EL (cell line): ENCODE measurements at regions not wholly inside any gene's neighbourhood (a gene's known extent, or its start where the extent isn't known, plus 50 kb on each side); places are given as distances from the start of the nearest gene placed in this dataset.

Experiments
- DNase-seq: peaks from one replicate; pipeline ENCODE4 v3.0.0-alpha.2; 2016

- DNase-seq = no peak
Measured at GRCh38 chr10:78766603-78767002, 302.2 kb upstream of the ZMIZ1 start.

- DNase-seq = no peak
Measured at GRCh38 chr10:78768041-78768835, 300.5 kb upstream of the ZMIZ1 start.

DNA sequence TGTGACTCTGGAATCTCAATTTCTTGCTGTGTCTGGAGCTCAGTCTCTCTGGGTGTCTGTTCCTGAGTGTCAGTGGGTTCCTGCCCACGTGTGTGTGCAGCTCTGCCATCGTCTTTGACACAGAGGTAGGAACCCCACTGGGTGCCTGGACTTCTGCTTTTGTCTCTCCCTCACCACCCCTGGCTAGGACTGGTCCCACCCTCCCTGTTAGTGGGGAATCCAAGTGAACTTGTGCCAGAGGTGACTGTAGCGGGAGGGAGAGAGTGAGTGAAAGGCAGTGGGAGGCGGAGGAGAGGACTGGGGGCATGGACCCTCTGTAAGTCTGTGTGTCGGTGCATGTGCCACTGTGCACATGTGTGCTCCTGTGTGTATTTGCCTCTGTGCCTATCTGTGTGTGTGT, 299.9 kb upstream of the ZMIZ1 start:
- DNase-seq = no peak

- no peak for DNase-seq
Measured at GRCh38 chr10:78769526-78769925, 299.2 kb upstream of the ZMIZ1 start.

DNA sequence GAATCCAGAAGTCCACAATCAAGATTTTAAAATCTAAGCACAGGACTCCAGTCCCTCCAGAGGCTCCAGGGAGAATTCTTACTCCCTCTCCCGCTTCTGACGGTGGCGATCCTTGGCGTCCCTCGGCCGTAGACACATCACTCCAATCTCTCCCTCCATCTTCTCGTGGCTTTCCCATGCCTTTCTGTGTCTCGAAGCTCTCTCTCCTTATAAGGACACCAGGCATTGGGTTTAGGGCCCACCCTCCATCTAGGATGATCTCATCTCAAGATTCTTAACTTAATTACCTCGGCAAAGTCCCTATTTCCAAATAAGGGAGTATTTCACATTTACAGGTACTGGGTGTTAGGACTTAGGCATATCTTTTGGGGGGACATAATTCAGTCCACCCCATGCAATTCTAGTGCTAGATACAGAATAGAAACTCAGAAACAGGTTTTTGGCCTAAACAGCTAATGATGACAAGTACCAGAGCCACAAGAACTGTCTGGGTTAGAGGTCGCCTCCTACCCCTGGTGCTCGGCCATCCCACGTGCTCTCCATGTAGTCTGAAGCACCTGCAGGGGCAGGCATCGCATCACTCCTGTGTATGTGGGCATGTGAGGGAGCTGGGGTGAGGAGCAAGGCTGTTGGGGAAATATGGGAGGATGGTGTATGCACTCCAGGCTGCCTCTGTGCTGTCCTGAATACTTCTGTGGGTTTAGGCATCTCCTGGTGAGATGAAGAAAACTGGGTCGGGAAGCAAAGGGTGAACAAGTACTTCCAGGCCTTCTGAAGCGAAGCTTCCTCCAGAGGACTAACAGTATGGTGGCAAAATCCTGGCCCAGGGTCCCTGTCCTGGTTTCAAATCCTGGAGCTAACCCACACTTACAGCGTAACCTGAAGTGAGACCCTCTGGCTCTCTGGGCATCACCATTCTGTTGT, 298.3 kb upstream of the ZMIZ1 start:
- DNase-seq = no peak

GRCh38 chr10:78771260-78771659, 297.5 kb upstream of the ZMIZ1 start:
- no peak for DNase-seq

DNA sequence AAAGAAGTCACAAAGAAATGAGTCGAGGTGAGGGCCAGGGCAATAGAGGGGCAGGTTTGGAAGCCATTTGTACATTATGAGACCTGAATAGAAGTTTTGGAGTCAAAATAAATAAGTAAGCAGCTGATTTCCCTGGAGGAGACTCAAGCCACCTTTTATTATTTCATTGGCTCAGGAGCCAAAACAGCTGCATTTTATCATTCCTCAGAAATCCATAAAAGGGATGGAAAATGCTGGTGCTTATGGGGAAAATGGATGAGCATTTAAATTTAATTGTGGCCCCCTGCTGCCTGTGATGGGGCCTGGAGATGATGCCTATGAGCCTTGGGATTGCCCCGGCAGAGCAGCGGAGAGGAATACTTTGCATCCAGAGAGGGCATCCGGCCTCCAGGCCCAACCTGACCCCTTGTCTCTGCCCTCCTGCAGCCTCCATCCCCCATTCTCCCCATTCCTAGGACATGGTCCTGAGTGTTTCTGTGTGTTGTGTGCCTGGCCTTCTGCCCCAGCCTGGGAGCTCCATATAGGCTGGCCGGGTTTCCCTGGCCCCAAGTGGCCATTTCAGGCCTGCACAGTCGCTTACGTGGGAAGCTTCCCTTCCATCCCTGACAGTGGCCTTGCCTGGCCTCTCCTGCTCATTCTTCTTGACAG, 296.8 kb upstream of the ZMIZ1 start:
- DNase-seq = no peak

DNA sequence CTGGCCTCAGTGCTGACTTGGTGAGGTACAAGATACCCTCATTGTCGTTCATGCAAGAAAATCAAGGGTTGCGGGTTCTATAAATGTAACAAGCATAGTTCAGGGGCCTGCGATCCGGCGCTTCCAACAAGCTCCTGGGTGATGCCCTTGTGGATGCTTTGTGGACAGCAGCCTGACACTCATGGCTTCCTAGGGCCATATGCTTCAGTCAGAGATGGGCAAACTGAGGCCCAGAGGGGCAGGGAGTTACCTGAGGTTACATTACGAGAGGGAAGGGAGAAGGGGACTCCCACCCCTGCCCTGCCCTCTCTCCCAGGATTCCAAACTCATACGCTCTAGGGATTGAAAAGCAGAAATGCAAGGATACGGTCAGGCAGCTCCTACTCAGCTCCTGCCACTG, 296.3 kb upstream of the ZMIZ1 start:
- no peak for DNase-seq

GRCh38 chr10:78772986-78773530, 295.7 kb upstream of the ZMIZ1 start:
- no peak for DNase-seq

- no peak for DNase-seq
Measured at GRCh38 chr10:78774614-78774998, 294.2 kb upstream of the ZMIZ1 start.

GRCh38 chr10:78774999-78775711, 293.6 kb upstream of the ZMIZ1 start:
- no peak for DNase-seq

- DNase-seq = no peak
Measured at GRCh38 chr10:78775891-78776290, 292.9 kb upstream of the ZMIZ1 start.

GRCh38 chr10:78776756-78777155, 292.0 kb upstream of the ZMIZ1 start:
- no peak for DNase-seq

- DNase-seq = peak; percentile 19
Measured at GRCh38 chr10:78777466-78777865, 291.3 kb upstream of the ZMIZ1 start.

DNA sequence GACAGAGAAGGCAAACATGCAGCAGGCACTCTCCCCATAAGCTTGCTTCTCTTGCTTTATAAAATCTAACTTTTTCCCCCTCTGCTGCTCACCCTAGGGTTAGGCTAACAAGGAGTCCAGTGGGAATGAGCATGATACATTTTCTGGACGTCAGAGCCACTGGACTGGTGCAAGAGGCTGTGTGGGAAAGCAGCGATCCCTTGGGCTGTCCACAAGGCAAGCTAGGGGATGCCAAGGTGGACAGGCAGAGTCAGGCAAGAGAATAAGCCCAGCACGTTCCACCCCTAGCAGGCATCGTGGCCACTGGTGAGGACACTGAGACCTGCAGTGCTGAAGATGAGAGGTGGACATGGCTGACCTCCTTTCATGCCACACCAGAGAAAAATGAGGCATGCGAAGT, 290.9 kb upstream of the ZMIZ1 start:
- no peak for DNase-seq

DNA sequence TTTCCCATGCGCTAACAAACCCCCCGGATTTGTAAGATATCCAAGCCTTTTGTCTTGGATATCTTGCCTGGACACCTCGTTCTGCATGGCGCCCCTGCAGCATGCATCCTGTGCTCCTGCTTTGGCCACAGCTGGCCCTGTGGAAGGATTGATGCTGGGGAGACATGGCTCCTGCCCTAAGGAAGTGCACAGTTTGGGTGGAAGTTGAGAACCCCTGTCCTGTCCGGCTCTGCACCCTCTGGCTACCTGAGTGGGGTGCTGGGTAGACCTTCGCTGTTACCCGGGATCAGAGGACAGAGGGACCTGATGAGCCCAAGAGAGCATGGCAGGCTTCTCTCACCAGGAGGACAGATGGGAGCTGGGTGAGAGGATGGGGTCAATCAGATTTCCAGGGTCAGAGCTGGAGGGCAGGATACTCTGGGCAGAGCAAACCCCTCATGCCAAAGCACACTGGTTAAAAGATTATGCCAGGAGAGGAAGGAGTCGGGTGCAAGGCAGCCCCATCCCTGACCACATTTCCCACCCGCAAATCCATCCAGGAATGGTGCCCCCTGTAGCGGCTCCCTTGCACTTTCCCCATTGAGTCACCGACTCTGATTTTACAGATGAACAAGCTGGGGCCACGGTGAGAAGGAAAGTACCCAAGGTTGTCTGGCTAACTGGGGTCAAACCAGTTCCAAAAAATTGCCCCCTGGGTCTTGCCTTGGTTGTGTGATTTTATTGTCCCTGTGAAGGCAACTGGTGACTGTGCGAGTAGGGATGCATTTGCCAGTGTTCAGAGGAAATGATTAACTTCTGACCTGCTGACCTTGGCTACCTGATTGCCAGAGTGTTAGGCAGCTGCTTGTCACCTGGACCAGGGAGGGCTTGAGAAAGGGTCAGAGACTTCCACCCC, 290.1 kb upstream of the ZMIZ1 start:
- no peak for DNase-seq

DNA sequence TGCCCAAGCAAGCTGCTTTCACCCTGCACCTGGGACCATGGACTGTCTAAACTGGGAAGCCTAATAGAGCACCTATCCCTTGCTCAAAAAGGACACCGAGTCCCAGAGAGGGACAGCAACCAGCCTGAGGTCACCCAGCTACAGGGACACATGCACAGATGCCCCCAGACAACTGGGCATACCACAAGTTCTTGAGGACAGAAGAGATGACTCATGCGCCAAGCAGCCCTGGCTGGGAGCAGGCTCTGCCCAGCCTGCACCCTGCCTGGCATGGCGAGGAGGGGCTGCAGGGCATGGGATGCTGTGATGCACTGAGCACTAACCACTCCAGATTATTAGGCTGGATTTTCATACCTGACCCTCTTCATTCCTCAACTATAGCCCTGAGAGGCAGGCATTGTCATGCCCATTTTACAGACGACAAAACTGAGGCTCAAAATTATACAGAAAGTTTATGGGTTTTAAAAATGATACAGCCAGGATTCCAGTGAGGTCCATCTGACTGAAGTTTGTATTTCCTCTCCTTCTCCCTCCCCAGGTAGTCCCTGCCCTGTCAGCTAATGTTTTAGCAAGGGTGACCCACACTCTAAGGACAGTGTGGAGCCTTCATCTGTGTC, 289.3 kb upstream of the ZMIZ1 start:
- peak; percentile 18 for DNase-seq

- no peak for DNase-seq
Measured at GRCh38 chr10:78780551-78780961, 288.2 kb upstream of the ZMIZ1 start.

DNA sequence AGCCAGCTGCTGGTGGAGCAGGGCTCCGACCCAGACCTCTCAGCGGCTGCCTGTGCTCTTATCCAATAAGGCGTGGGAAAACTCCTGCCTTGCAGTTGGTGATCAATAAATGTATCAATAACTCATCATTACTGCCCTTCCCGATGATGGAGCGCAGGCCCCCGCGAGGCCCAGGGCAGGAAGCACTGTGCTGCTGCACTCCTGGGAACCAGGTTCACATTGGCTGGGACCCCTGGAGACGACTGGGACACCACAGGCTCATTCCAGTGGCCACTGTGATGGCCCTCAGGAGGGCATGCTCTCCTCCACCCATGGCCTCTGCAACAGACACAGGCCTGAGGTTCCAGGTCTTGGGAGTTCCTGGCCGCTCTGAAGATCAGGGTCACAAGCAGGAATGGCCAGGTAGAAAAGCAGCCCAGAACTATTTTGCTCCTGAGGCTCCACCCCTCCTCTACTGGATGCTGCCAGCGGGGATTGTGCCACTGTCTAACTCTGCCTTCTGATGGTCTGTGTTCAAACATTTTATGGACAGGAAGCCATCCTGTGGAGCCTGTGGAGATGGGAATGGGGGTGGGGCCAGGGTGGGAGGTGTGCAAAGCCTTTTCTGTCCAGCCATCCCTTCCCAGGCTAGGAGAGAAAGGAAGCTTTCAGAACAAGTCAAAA, 287.4 kb upstream of the ZMIZ1 start:
- DNase-seq = no peak

- no peak for DNase-seq
Measured at GRCh38 chr10:78781991-78782390, 286.8 kb upstream of the ZMIZ1 start.
